IMR-90 (cell line): ENCODE measurements at regions not wholly inside any gene's neighbourhood (a gene's known extent, or its start where the extent isn't known, plus 50 kb on each side); places are given as distances from the start of the nearest gene placed in this dataset.
"Not testable (repeated sequence)": the region's sequence is repeated elsewhere in the genome, so short reads cannot be mapped to it uniquely, and the experiment has no call there.

Experiments used
- ATAC-seq: fragments of 200-7000 bp; cut with Tn5 transposase; 2 replicates; pipeline ENCODE4 v1.9.1; 2020; ENCODE audit warnings: low read depth, mild to moderate bottlenecking, moderate library complexity
- BruUV-seq: library from RNA; stranded (reverse); fragments of 400-500 nt; replicated peaks from 2 replicates; lab custom pipeline; 2021; lab: Mats Ljungman, UMichigan
- CTCF ChIA-PET: fragments of 300-600 bp; formaldehyde crosslinking; extraction: SDS; loops from one replicate; lab custom pipeline; 2021; ENCODE audit warnings: antibody characterized with exemption; lab: Yijun Ruan, JAX
- POLR2A ChIA-PET: fragments of 300-600 bp; sonication (Branson Sonifier 250); formaldehyde crosslinking; loops from one replicate; lab custom pipeline; 2022; ENCODE audit warnings: antibody characterized with exemption; ENCODE audit not compliant: unreplicated experiment; lab: Charles Lee
- DNase-seq: peaks from one replicate; pipeline ENCODE4 v3.0.0; 2013
- H2AFZ ChIP-seq: replicated peaks from 2 replicates; pipeline ENCODE3; 2013; ENCODE audit warnings: low read length, mild to moderate bottlenecking; ENCODE audit not compliant: poor library complexity
- H2AK5ac ChIP-seq: 2 replicates; pipeline ENCODE4 v1.6.1; 2013; ENCODE audit warnings: low read depth, low read length, inconsistent platforms
- H2AK9ac ChIP-seq: replicated peaks from 2 replicates; pipeline ENCODE3; 2013; ENCODE audit warnings: mild to moderate bottlenecking, low read depth, low read length, moderate library complexity; ENCODE audit not compliant: poor library complexity
- H2BK120ac ChIP-seq: 2 replicates; pipeline ENCODE4 v1.6.1; 2013; ENCODE audit warnings: low read depth, low read length, inconsistent platforms
- H2BK15ac ChIP-seq: 3 replicates; pipeline ENCODE4 v1.6.1; 2013; ENCODE audit warnings: low read depth, low read length, inconsistent platforms
- H2BK20ac ChIP-seq: 2 replicates; pipeline ENCODE4 v1.6.1; 2013; ENCODE audit warnings: low read depth, mild to moderate bottlenecking, inconsistent platforms, low read length, moderate library complexity
- H2BK5ac ChIP-seq: 2 replicates; pipeline ENCODE4 v1.6.1; 2013; ENCODE audit warnings: mild to moderate bottlenecking, low read depth, low read length, inconsistent platforms; ENCODE audit not compliant: poor library complexity, severe bottlenecking
- H3K14ac ChIP-seq: replicated peaks from 2 replicates; pipeline ENCODE4 v1.6.1; 2013; ENCODE audit warnings: low read depth, low read length, inconsistent platforms
- H3K18ac ChIP-seq: 2 replicates; pipeline ENCODE4 v1.6.1; 2013; ENCODE audit warnings: low read depth, low read length, control low read depth
- H3K23ac ChIP-seq: 2 replicates; pipeline ENCODE4 v1.6.1; 2013; ENCODE audit warnings: low read depth, low read length, inconsistent platforms
- H3K27ac ChIP-seq: 2 replicates; pipeline ENCODE4 v1.5.1; 2013; ENCODE audit warnings: mild to moderate bottlenecking, control low read depth, low read length; ENCODE audit not compliant: insufficient read depth
- H3K27me3 ChIP-seq: 2 replicates; pipeline ENCODE4 v1.6.1; 2013; ENCODE audit warnings: low read length; ENCODE audit not compliant: control insufficient read depth, insufficient read depth
- H3K36me3 ChIP-seq: 2 replicates; pipeline ENCODE4 v1.6.1; 2013; ENCODE audit warnings: low read length, mixed read lengths; ENCODE audit not compliant: control insufficient read depth, insufficient read depth
- H3K4ac ChIP-seq: 2 replicates; pipeline ENCODE4 v1.6.1; 2013; ENCODE audit warnings: low read depth, low read length, inconsistent platforms
- H3K4me1 ChIP-seq: 2 replicates; pipeline ENCODE4 v1.6.1; 2013; ENCODE audit warnings: low read length, mixed read lengths; ENCODE audit not compliant: control insufficient read depth, insufficient read depth
- H3K4me2 ChIP-seq: 2 replicates; pipeline ENCODE4 v1.6.1; 2013; ENCODE audit warnings: low read depth, mild to moderate bottlenecking, control low read depth, low read length, moderate library complexity
- H3K4me3 ChIP-seq: 2 replicates; pipeline ENCODE4 v1.5.1; 2013; ENCODE audit warnings: low read depth, mild to moderate bottlenecking, control low read depth, low read length, moderate library complexity; ENCODE audit not compliant: insufficient read depth
- H3K56ac ChIP-seq: 2 replicates; pipeline ENCODE4 v1.6.1; 2013; ENCODE audit warnings: low read length, inconsistent platforms; ENCODE audit not compliant: insufficient read depth; ENCODE audit errors: extremely low read depth
- H3K79me1 ChIP-seq, 2 experiments: 2 replicates each; pipeline ENCODE4 v1.6.1; 2013; ENCODE audit warnings: low read length in 2 of 2, inconsistent platforms in 1 of 2, low read depth in 1 of 2
- H3K9ac ChIP-seq: 2 replicates; pipeline ENCODE4 v1.6.1; 2013; ENCODE audit warnings: low read depth, low read length, control low read depth
- H3K9me1 ChIP-seq: 2 replicates; pipeline ENCODE4 v1.6.1; 2013; ENCODE audit warnings: low read length, inconsistent platforms; ENCODE audit not compliant: insufficient read depth
- H3K9me3 ChIP-seq: 2 replicates; pipeline ENCODE4 v1.6.1; 2013; ENCODE audit warnings: low read length; ENCODE audit not compliant: control insufficient read depth, insufficient read depth
- H4K20me1 ChIP-seq: 2 replicates; pipeline ENCODE4 v1.6.1; 2013; ENCODE audit warnings: low read length, inconsistent platforms; ENCODE audit not compliant: insufficient read depth
- H4K5ac ChIP-seq: 2 replicates; pipeline ENCODE4 v1.6.1; 2013; ENCODE audit warnings: mild to moderate bottlenecking, low read depth, low read length, control low read depth
- H4K8ac ChIP-seq, 2 experiments: 2 replicates each; pipeline ENCODE4 v1.6.1; 2013; ENCODE audit warnings: low read depth in 2 of 2, low read length in 2 of 2, control low read depth in 1 of 2, inconsistent platforms in 1 of 2
- H4K91ac ChIP-seq: 2 replicates; pipeline ENCODE4 v1.6.1; 2013; ENCODE audit warnings: low read depth, low read length, inconsistent platforms; ENCODE audit not compliant: insufficient read depth
- ELK1 ChIP-seq: fragments of 150-350 bp; IDR thresholded peaks from 2 replicates; pipeline ENCODE4 v1.6.1; 2016; ENCODE audit warnings: low read depth, mild to moderate bottlenecking, low read length, moderate library complexity, borderline replicate concordance
- WGBS, 2 experiments: methylation state at CpG; one replicate each; pipeline versions ENCODE4 v1.1.5 to v1.1.7; 2013; ENCODE audit warnings: missing lambda C conversion rate in 2 of 2; ENCODE audit not compliant: insufficient read length in 1 of 2; ENCODE audit errors: extremely low coverage in 2 of 2; 5-methylcytosine and 5-hydroxymethylcytosine counted together
- dilution Hi-C: fragments of 300-500 bp; cut with HindIII; formaldehyde crosslinking; loops from one replicate; pipeline ENCODE4 v1.14.3; 2018; ENCODE audit warnings: low sequenced_read_pairs; ENCODE audit not compliant: unreplicated experiment
- in situ Hi-C: fragments of 300-500 bp; cut with MboI; formaldehyde crosslinking; loops from 3 replicates; pipeline ENCODE4 v1.14.3; 2019; ENCODE audit warnings: low sequenced_read_pairs, inconsistent platforms, mixed read lengths
- intact Hi-C: fragments of 100-400 bp; cut with micrococcal nuclease; formaldehyde crosslinking; loops from 2 replicates; pipeline ENCODE4 v1.10.0; 2022

- no peaks in the 10 kb centered on the region for H3K36me3 ChIP-seq
- H3K9me1 ChIP-seq, result no peaks in the 10 kb centered on the region
- ATAC-seq (no peak), DNase-seq (no peak)
- H4K91ac ChIP-seq, result no peak overlapping the region
- H3K9ac ChIP-seq, result no peak overlapping the region
- H3K56ac ChIP-seq, result no peak overlapping the region
- no peak overlapping the region for H3K23ac ChIP-seq
- H4K8ac ChIP-seq, result no peak overlapping the region
- H2BK120ac ChIP-seq, result no peak overlapping the region
- no peak overlapping the region for H4K5ac ChIP-seq
- H3K9me3 ChIP-seq, result no peaks in the 10 kb centered on the region
- no peaks in the 10 kb centered on the region for H3K4me1 ChIP-seq
- H3K79me1 ChIP-seq, result no peaks in the 10 kb centered on the region
- H2BK15ac ChIP-seq, result no peak overlapping the region
- no peak overlapping the region for H3K4me2 ChIP-seq
- H2AK5ac ChIP-seq, result no peak overlapping the region
- POLR2A ChIA-PET, result no interaction called here
- WGBS, 2 experiments, result no CpG with 5 or more reads among the region's 3 CpGs
- H3K4ac ChIP-seq, result no peak overlapping the region
- intact Hi-C loops (no loop called here), dilution Hi-C loops (no loop called here), in situ Hi-C loops (no loop called here)
- H2BK20ac ChIP-seq, result no peak overlapping the region
- no peak overlapping the region for H2BK5ac ChIP-seq
- H3K27me3 ChIP-seq, result no peaks in the 10 kb centered on the region
- no peak overlapping the region for H2AK9ac ChIP-seq
- TF ChIP-seq ELK1, result no peak
- no peak overlapping the region for H3K14ac ChIP-seq
- no peak overlapping the region for H3K27ac ChIP-seq
- BruUV-seq, result no TSS peak
- no peak overlapping the region for H3K4me3 ChIP-seq
- H2AFZ ChIP-seq, result no peak overlapping the region
- no peak overlapping the region for H3K18ac ChIP-seq
- CTCF ChIA-PET, result no interaction called here
- no peaks in the 10 kb centered on the region for H4K20me1 ChIP-seq
Observed at GRCh38 chr3:18207226-18207625, 217.9 kb downstream of the SATB1 start.

GRCh38 chr3:18205701-18206100, 219.4 kb downstream of the SATB1 start:
- H3K9me3 ChIP-seq, POLR2A ChIA-PET, H3K9ac ChIP-seq, H3K14ac ChIP-seq, H3K79me1 ChIP-seq, H3K4me3 ChIP-seq, H3K27me3 ChIP-seq, CTCF ChIA-PET, H2AK9ac ChIP-seq, H3K4me1 ChIP-seq, H4K5ac ChIP-seq, ATAC-seq, H2BK5ac ChIP-seq, intact Hi-C loops, dilution Hi-C loops, H3K27ac ChIP-seq, H3K56ac ChIP-seq, H3K23ac ChIP-seq, H3K4ac ChIP-seq, H3K18ac ChIP-seq, H2AFZ ChIP-seq, H3K4me2 ChIP-seq, BruUV-seq, in situ Hi-C loops, H3K36me3 ChIP-seq, DNase-seq, H3K9me1 ChIP-seq, H2BK15ac ChIP-seq, H2AK5ac ChIP-seq, H4K91ac ChIP-seq, H4K8ac ChIP-seq, H2BK120ac ChIP-seq, H4K20me1 ChIP-seq, H2BK20ac ChIP-seq: not testable (repeated sequence)
- no CpG with 5 or more reads among the region's 9 CpGs for WGBS, 2 experiments
